Stomach smooth muscle (tissue), 2 donors: ENCODE measurements at regions not wholly inside any gene's neighbourhood (a gene's known extent, or its start where the extent isn't known, plus 50 kb on each side); places are given as distances from the start of the nearest gene placed in this dataset.
A peak's percentile ranks its signal among the peaks of the same experiment; 100 is the strongest.

ENCODE experiments used
- H3K27ac ChIP-seq: one replicate; pipeline ENCODE4 v1.7.0; 2013; ENCODE audit warnings: mild to moderate bottlenecking, low read length, inconsistent platforms
- H3K27me3 ChIP-seq, 2 donors: one replicate each; pipeline ENCODE4 v1.7.0; 2013; ENCODE audit warnings: low read length in 2 of 2; ENCODE audit not compliant: insufficient read depth in 2 of 2, control insufficient read depth in 1 of 2
- H3K36me3 ChIP-seq, 2 donors: one replicate each; pipeline ENCODE4 v1.7.0; 2013; ENCODE audit warnings: low read length in 2 of 2; ENCODE audit not compliant: control insufficient read depth in 2 of 2, insufficient read depth in 2 of 2
- H3K4me1 ChIP-seq: one replicate; pipeline ENCODE4 v1.7.0; 2013; ENCODE audit warnings: low read length; ENCODE audit not compliant: control insufficient read depth, insufficient read depth
- H3K4me3 ChIP-seq, 2 donors: one replicate each; pipeline ENCODE4 v1.7.0; 2013; ENCODE audit warnings: low read length in 2 of 2
- H3K9ac ChIP-seq, 2 donors: one replicate each; pipeline ENCODE4 v1.7.0; 2013; ENCODE audit warnings: low read length in 2 of 2, mild to moderate bottlenecking in 1 of 2
- H3K9me3 ChIP-seq, 2 donors: one replicate each; pipeline ENCODE4 v1.7.0; 2013; ENCODE audit warnings: low read length in 2 of 2; ENCODE audit not compliant: control insufficient read depth in 2 of 2
- donor health status: healthy.
- donor health status: Pancreatic carcinoma.

- no peaks in the 10 kb centered on the region for H3K36me3 ChIP-seq
- H3K27ac ChIP-seq, result no peak overlapping the region
- peaks cover 3% of the 10 kb centered on the region for H3K4me1 ChIP-seq
- H3K9me3 ChIP-seq, result no peaks in the 10 kb centered on the region
- peaks cover 9 to 21% of the 10 kb centered on the region in 2 donors for H3K27me3 ChIP-seq
- H3K9ac ChIP-seq, result no peak overlapping the region
- no peak overlapping the region for H3K4me3 ChIP-seq
Measured at GRCh38 chr16:85991425-85991824, 92.5 kb downstream of the IRF8 start.

- H3K4me1 ChIP-seq, result peaks cover 3% of the 10 kb centered on the region
- peaks cover 9 to 21% of the 10 kb centered on the region in 2 donors for H3K27me3 ChIP-seq
- no peaks in the 10 kb centered on the region for H3K9me3 ChIP-seq
- no peak overlapping the region for H3K4me3 ChIP-seq
- H3K9ac ChIP-seq, result no peak overlapping the region
- H3K27ac ChIP-seq, result no peak overlapping the region
- H3K36me3 ChIP-seq, result no peaks in the 10 kb centered on the region
Measured at GRCh38 chr16:85991856-85992255, 92.9 kb downstream of the IRF8 start.

- H3K4me3 ChIP-seq, result no peak overlapping the region
- no peaks in the 10 kb centered on the region for H3K9me3 ChIP-seq
- H3K4me1 ChIP-seq, result peaks cover 1% of the 10 kb centered on the region
- peaks cover 6 to 21% of the 10 kb centered on the region in 2 donors for H3K27me3 ChIP-seq
- H3K9ac ChIP-seq, result no peak overlapping the region
- no peak overlapping the region for H3K27ac ChIP-seq
- no peaks in the 10 kb centered on the region for H3K36me3 ChIP-seq
Measured at GRCh38 chr16:85992359-85992758, 93.4 kb downstream of the IRF8 start.

- H3K4me1 ChIP-seq, result no peaks in the 10 kb centered on the region
- H3K4me3 ChIP-seq, result no peak overlapping the region
- no peaks in the 10 kb centered on the region for H3K9me3 ChIP-seq
- H3K27me3 ChIP-seq, result peaks cover 6 to 21% of the 10 kb centered on the region in 2 donors
- H3K9ac ChIP-seq, result no peak overlapping the region
- H3K27ac ChIP-seq, result no peak overlapping the region
- H3K36me3 ChIP-seq, result no peaks in the 10 kb centered on the region
Measured at GRCh38 chr16:85992779-85993178, 93.8 kb downstream of the IRF8 start.

- no peaks in the 10 kb centered on the region for H3K4me1 ChIP-seq
Measured at GRCh38 chr16:85994492-85995490, 95.8 kb downstream of the IRF8 start.

GRCh38 chr16:85995541-85996423, 96.8 kb downstream of the IRF8 start:
- Histone ChIP-seq H3K4me1 (no peaks in the 10 kb centered on the region), H3K9me3 (no peaks in the 10 kb centered on the region), H3K36me3 (no peaks in the 10 kb centered on the region), H3K9ac (no peak overlapping the region), H3K4me3 (peak overlapping the region in 1 of 2 donors; percentile 8), H3K27me3 (peaks cover 0 to 8% of the 10 kb centered on the region in 2 donors), H3K27ac (no peak overlapping the region)

More at GRCh38 chr16:85994492-85995490, 95.8 kb downstream of the IRF8 start:
- no peaks in the 10 kb centered on the region for H3K36me3 ChIP-seq
- no peak overlapping the region for H3K9ac ChIP-seq
- H3K27ac ChIP-seq, result no peak overlapping the region
- no peaks in the 10 kb centered on the region for H3K9me3 ChIP-seq
- H3K27me3 ChIP-seq, result peaks cover 0 to 10% of the 10 kb centered on the region in 2 donors
- H3K4me3 ChIP-seq, result no peak overlapping the region

GRCh38 chr16:85996843-85997242, 97.9 kb downstream of the IRF8 start:
- Histone ChIP-seq H3K36me3 (no peaks in the 10 kb centered on the region), H3K27me3 (peaks cover 0 to 8% of the 10 kb centered on the region in 2 donors), H3K4me1 (no peaks in the 10 kb centered on the region), H3K27ac (no peak overlapping the region), H3K4me3 (no peak overlapping the region), H3K9ac (no peak overlapping the region), H3K9me3 (no peaks in the 10 kb centered on the region)

- Histone ChIP-seq H3K4me1 (no peaks in the 10 kb centered on the region), H3K36me3 (no peaks in the 10 kb centered on the region), H3K27ac (no peak overlapping the region), H3K9ac (no peak overlapping the region), H3K4me3 (no peak overlapping the region), H3K9me3 (no peaks in the 10 kb centered on the region), H3K27me3 (peaks cover 0 to 5% of the 10 kb centered on the region in 2 donors)
Measured at GRCh38 chr16:85998171-85998867, 99.4 kb downstream of the IRF8 start.

- Histone ChIP-seq H3K27ac (no peak overlapping the region), H3K4me1 (no peaks in the 10 kb centered on the region), H3K4me3 (no peak overlapping the region), H3K27me3 (peaks cover 0 to 5% of the 10 kb centered on the region in 2 donors), H3K9ac (no peak overlapping the region), H3K36me3 (no peaks in the 10 kb centered on the region), H3K9me3 (no peaks in the 10 kb centered on the region)
Measured at GRCh38 chr16:85998868-85999729, 100.1 kb downstream of the IRF8 start.
